CD4-positive, alpha-beta memory T cell (primary cell): ENCODE measurements at regions not wholly inside any gene's neighbourhood (a gene's known extent, or its start where the extent isn't known, plus 50 kb on each side); places are given as distances from the start of the nearest gene placed in this dataset.

ENCODE experiments used
- CTCF ChIA-PET: fragments of 350-600 bp; sonication (Branson Sonifier 250); formaldehyde crosslinking; loops from one replicate; lab custom pipeline; 2021; ENCODE audit warnings: inconsistent platforms; ENCODE audit not compliant: partially characterized antibody; lab: Charles Lee
- POLR2A ChIA-PET: fragments of 350-600 bp; sonication (Branson Sonifier 250); formaldehyde crosslinking; loops from one replicate; lab custom pipeline; 2021; ENCODE audit not compliant: partially characterized antibody; lab: Charles Lee
- DNase-seq, 5 donors: peaks; one replicate each; pipeline versions ENCODE4 v3.0.0 to v3.0.0-alpha.2; 2020 to 2022; ENCODE audit warnings: mixed read lengths in 1 of 5
- H3K27ac ChIP-seq: one replicate; pipeline ENCODE4 v1.7.0; 2013; ENCODE audit warnings: low read depth, low read length
- H3K27me3 ChIP-seq: 2 replicates; pipeline ENCODE4 v1.7.0; 2013; ENCODE audit warnings: mild to moderate bottlenecking, low read length, moderate library complexity; ENCODE audit not compliant: insufficient read depth
- H3K36me3 ChIP-seq: 2 replicates; pipeline ENCODE4 v1.7.0; 2013; ENCODE audit warnings: mild to moderate bottlenecking, low read length, moderate library complexity; ENCODE audit not compliant: insufficient read depth
- H3K4me1 ChIP-seq: 2 replicates; pipeline ENCODE4 v1.7.0; 2013; ENCODE audit warnings: mild to moderate bottlenecking, low read length, moderate library complexity; ENCODE audit not compliant: insufficient read depth
- H3K4me3 ChIP-seq, 2 donors: one replicate each; pipeline ENCODE4 v1.7.0; 2013; ENCODE audit warnings: low read length in 2 of 2, mild to moderate bottlenecking in 1 of 2
- H3K9me3 ChIP-seq, 2 donors: one replicate each; pipeline ENCODE4 v1.7.0; 2013; ENCODE audit warnings: low read length in 2 of 2, control low read depth in 1 of 2; ENCODE audit not compliant: control insufficient read depth in 1 of 2
- H3K27ac Mint-ChIP-seq, 7 donors: one replicate each; pipeline ENCODE4 v1.8.0; 2020 to 2021; ENCODE audit warnings: mixed read lengths in 7 of 7, mild to moderate bottlenecking in 6 of 7, inconsistent platforms in 3 of 7, moderate library complexity in 3 of 7
- H3K27me3 Mint-ChIP-seq, 2 donors: one replicate each; pipeline ENCODE4 v1.8.0; 2020 to 2021; ENCODE audit warnings: mixed read lengths in 2 of 2
- H3K36me3 Mint-ChIP-seq, 2 donors: one replicate each; pipeline ENCODE4 v1.8.0; 2020 to 2021; ENCODE audit warnings: mixed read lengths in 2 of 2, inconsistent platforms in 1 of 2, mild to moderate bottlenecking in 1 of 2
- H3K4me1 Mint-ChIP-seq, 4 donors: one replicate each; pipeline ENCODE4 v1.8.0; 2020 to 2021; ENCODE audit warnings: mixed read lengths in 4 of 4, mild to moderate bottlenecking in 1 of 4
- H3K4me3 Mint-ChIP-seq, 8 donors: one replicate each; pipeline ENCODE4 v1.8.0; 2020 to 2021; ENCODE audit warnings: mixed read lengths in 8 of 8, mild to moderate bottlenecking in 7 of 8, moderate library complexity in 6 of 8, inconsistent platforms in 3 of 8
- H3K9me3 Mint-ChIP-seq, 8 donors: one replicate each; pipeline ENCODE4 v1.8.0; 2020 to 2021; ENCODE audit warnings: mixed read lengths in 8 of 8, mild to moderate bottlenecking in 5 of 8, inconsistent platforms in 3 of 8, moderate library complexity in 1 of 8
- intact Hi-C: fragments of 100-400 bp; cut with micrococcal nuclease; formaldehyde crosslinking; loops from one replicate; pipeline ENCODE4 v1.15.1; 2023

GRCh38 chr15:98282656-98283332 lies 322.3 kb downstream of the ARRDC4 start:
- Histone ChIP-seq H3K27me3 (no peaks in the 10 kb centered on the region), H3K36me3 (no peaks in the 10 kb centered on the region), H3K9me3 (no peaks in the 10 kb centered on the region), H3K27ac (no peak overlapping the region), H3K4me3 (no peak overlapping the region), H3K4me1 (no peaks in the 10 kb centered on the region)
- ChIA-PET CTCF (no interaction called here), POLR2A (no interaction called here)
- Mint-ChIP-seq H3K4me3 (no peak overlapping the region), H3K27me3 (peaks cover 0 to 5% of the 10 kb centered on the region in 2 donors), H3K9me3 (no peaks in the 10 kb centered on the region), H3K4me1 (no peaks in the 10 kb centered on the region), H3K27ac (no peak overlapping the region), H3K36me3 (no peaks in the 10 kb centered on the region)
- no peak for DNase-seq
- intact Hi-C loops: no loop called here

- ChIA-PET POLR2A (no interaction called here), CTCF (no interaction called here)
- Mint-ChIP-seq H3K4me3 (no peak overlapping the region), H3K27ac (no peak overlapping the region), H3K9me3 (no peaks in the 10 kb centered on the region), H3K36me3 (no peaks in the 10 kb centered on the region), H3K27me3 (peaks cover 6 to 8% of the 10 kb centered on the region in 2 donors), H3K4me1 (no peaks in the 10 kb centered on the region)
- Histone ChIP-seq H3K27me3 (no peaks in the 10 kb centered on the region), H3K27ac (no peak overlapping the region), H3K4me1 (no peaks in the 10 kb centered on the region), H3K9me3 (no peaks in the 10 kb centered on the region), H3K36me3 (no peaks in the 10 kb centered on the region), H3K4me3 (no peak overlapping the region)
- no peak for DNase-seq
- intact Hi-C loops: no loop called here
These were observed 325.7 kb downstream of the ARRDC4 start for GRCh38 chr15:98286200-98286599.

GRCh38 chr15:98286831-98287230 lies 326.3 kb downstream of the ARRDC4 start:
- intact Hi-C loops: no loop called here
- Histone ChIP-seq H3K36me3 (no peaks in the 10 kb centered on the region), H3K9me3 (no peaks in the 10 kb centered on the region), H3K27me3 (no peaks in the 10 kb centered on the region), H3K27ac (no peak overlapping the region), H3K4me3 (no peak overlapping the region), H3K4me1 (no peaks in the 10 kb centered on the region)
- no peaks in the 10 kb centered on the region for H3K36me3 Mint-ChIP-seq
- no peak for DNase-seq
- no peak overlapping the region for H3K4me3 Mint-ChIP-seq
- POLR2A ChIA-PET: no interaction called here
- no peaks in the 10 kb centered on the region for H3K4me1 Mint-ChIP-seq
- CTCF ChIA-PET: no interaction called here
- peaks cover 6 to 8% of the 10 kb centered on the region in 2 donors for H3K27me3 Mint-ChIP-seq
- no peaks in the 10 kb centered on the region for H3K9me3 Mint-ChIP-seq
- H3K27ac Mint-ChIP-seq: no peak overlapping the region

GRCh38 chr15:98288091-98288590 lies 327.6 kb downstream of the ARRDC4 start:
- no peaks in the 10 kb centered on the region for H3K4me1 ChIP-seq
- CTCF ChIA-PET: interaction anchor here (1.5 kb wide), 1 partner anchor 24 kb away, joined by 5 read pairs; no protein-coding TSS in a partner anchor
- H3K4me3 ChIP-seq: no peak overlapping the region
- H3K4me1 Mint-ChIP-seq: peaks cover 0 to 4% (median 0%) of the 10 kb centered on the region in 4 donors
- no peaks in the 10 kb centered on the region for H3K27me3 ChIP-seq
- intact Hi-C loops: no loop called here
- H3K9me3 Mint-ChIP-seq: no peaks in the 10 kb centered on the region
- no peak for DNase-seq
- no peaks in the 10 kb centered on the region for H3K36me3 ChIP-seq
- H3K9me3 ChIP-seq: no peaks in the 10 kb centered on the region
- POLR2A ChIA-PET: no interaction called here
- no peak overlapping the region for H3K27ac ChIP-seq
- H3K27ac Mint-ChIP-seq: no peak overlapping the region
- no peak overlapping the region for H3K4me3 Mint-ChIP-seq
- no peaks in the 10 kb centered on the region for H3K36me3 Mint-ChIP-seq
- H3K27me3 Mint-ChIP-seq: peaks cover 3 to 6% of the 10 kb centered on the region in 2 donors

- no peaks in the 10 kb centered on the region for H3K27me3 ChIP-seq
- H3K9me3 ChIP-seq: no peaks in the 10 kb centered on the region
- no peaks in the 10 kb centered on the region for H3K9me3 Mint-ChIP-seq
- peaks cover 0 to 11% (median 0%) of the 10 kb centered on the region in 4 donors for H3K4me1 Mint-ChIP-seq
- H3K27ac Mint-ChIP-seq: no peak overlapping the region
- no peaks in the 10 kb centered on the region for H3K36me3 Mint-ChIP-seq
- ChIA-PET POLR2A (no interaction called here), CTCF (interaction anchor here (1.3 kb wide), 1 partner anchor 11 kb away, joined by 3 read pairs; no protein-coding TSS in a partner anchor)
- H3K27me3 Mint-ChIP-seq: peaks cover 2 to 7% of the 10 kb centered on the region in 2 donors
- H3K36me3 ChIP-seq: no peaks in the 10 kb centered on the region
- no peak for DNase-seq
- H3K27ac ChIP-seq: no peak overlapping the region
- H3K4me3 ChIP-seq: no peak overlapping the region
- no peaks in the 10 kb centered on the region for H3K4me1 ChIP-seq
- H3K4me3 Mint-ChIP-seq: no peak overlapping the region
- intact Hi-C loops: no loop called here
These were observed 329.2 kb downstream of the ARRDC4 start for GRCh38 chr15:98289747-98290146.

GRCh38 chr15:98292442-98293240 lies 332.1 kb downstream of the ARRDC4 start:
- no peak for DNase-seq
- intact Hi-C loops: no loop called here
- Mint-ChIP-seq H3K27ac (no peak overlapping the region), H3K36me3 (no peaks in the 10 kb centered on the region), H3K27me3 (peaks cover 4 to 7% of the 10 kb centered on the region in 2 donors), H3K4me1 (peaks cover 0 to 11% (median 0%) of the 10 kb centered on the region in 4 donors), H3K4me3 (peak overlapping the region in 2 of 8 donors; percentile 34 to 62), H3K9me3 (no peaks in the 10 kb centered on the region)
- CTCF ChIA-PET: interaction anchor here (1.4 kb wide), 1 partner anchor 129 kb away, joined by 3 read pairs; no protein-coding TSS in a partner anchor
- no peaks in the 10 kb centered on the region for H3K9me3 ChIP-seq
- no peaks in the 10 kb centered on the region for H3K27me3 ChIP-seq
- H3K36me3 ChIP-seq: no peaks in the 10 kb centered on the region
- H3K4me1 ChIP-seq: no peaks in the 10 kb centered on the region
- no peak overlapping the region for H3K27ac ChIP-seq
- no peak overlapping the region for H3K4me3 ChIP-seq
- POLR2A ChIA-PET: no interaction called here

GRCh38 chr15:98294126-98294525 lies 333.6 kb downstream of the ARRDC4 start:
- no peaks in the 10 kb centered on the region for H3K9me3 ChIP-seq
- no peak overlapping the region for H3K4me3 ChIP-seq
- no peaks in the 10 kb centered on the region for H3K36me3 ChIP-seq
- H3K4me3 Mint-ChIP-seq: no peak overlapping the region
- no peak for DNase-seq
- H3K36me3 Mint-ChIP-seq: no peaks in the 10 kb centered on the region
- intact Hi-C loops: no loop called here
- H3K4me1 Mint-ChIP-seq: peaks cover 0 to 11% (median 0%) of the 10 kb centered on the region in 4 donors
- no peaks in the 10 kb centered on the region for H3K4me1 ChIP-seq
- CTCF ChIA-PET: interaction anchor here (0.8 kb wide), 1 partner anchor 17 kb away, joined by 3 read pairs; no protein-coding TSS in a partner anchor
- H3K27ac ChIP-seq: no peak overlapping the region
- no peak overlapping the region for H3K27ac Mint-ChIP-seq
- H3K27me3 Mint-ChIP-seq: peaks cover 4 to 7% of the 10 kb centered on the region in 2 donors
- POLR2A ChIA-PET: no interaction called here
- no peaks in the 10 kb centered on the region for H3K9me3 Mint-ChIP-seq
- no peaks in the 10 kb centered on the region for H3K27me3 ChIP-seq
